Suprapubic skin (tissue), 4 donors: ENCODE measurements at regions not wholly inside any gene's neighbourhood (a gene's known extent, or its start where the extent isn't known, plus 50 kb on each side); places are given as distances from the start of the nearest gene placed in this dataset.

Experiments
- DNase-seq, 2 donors: peaks; one replicate each; pipeline ENCODE4 v3.0.0-alpha.2; 2019; ENCODE audit warnings: low spot score in 2 of 2
- H3K27ac ChIP-seq: fragments of 200-600 bp; sonication (generic); one replicate; pipeline ENCODE4 v1.5.1; 2019
- H3K27me3 ChIP-seq: fragments of 200-600 bp; sonication (generic); one replicate; pipeline ENCODE4 v1.5.1; 2019
- H3K36me3 ChIP-seq: fragments of 200-600 bp; sonication (generic); one replicate; pipeline ENCODE4 v1.5.1; 2019
- H3K4me1 ChIP-seq: fragments of 200-600 bp; sonication (generic); one replicate; pipeline ENCODE4 v1.5.1; 2019
- H3K4me3 ChIP-seq: fragments of 200-600 bp; sonication (generic); one replicate; pipeline ENCODE4 v1.5.1; 2019; ENCODE audit warnings: mild to moderate bottlenecking
- H3K9me3 ChIP-seq: fragments of 200-600 bp; sonication (generic); one replicate; pipeline ENCODE4 v1.5.1; 2019
- CTCF ChIP-seq, 2 donors: fragments of 200-600 bp in 1 of 2; fragments of 450-650 bp in 1 of 2; sonication (generic) in 1 of 2; IDR thresholded peaks; one replicate each; pipeline ENCODE4 v1.5.1; 2016 to 2019; ENCODE audit warnings: antibody characterized with exemption in 2 of 2, mild to moderate bottlenecking in 1 of 2, moderate library complexity in 1 of 2
- EP300 ChIP-seq: sonication (generic); formaldehyde crosslinking; IDR thresholded peaks from one replicate; pipeline ENCODE4 v1.6.1; 2017; ENCODE audit warnings: antibody characterized with exemption
- POLR2A ChIP-seq, 2 donors: fragments of 450-650 bp; IDR thresholded peaks; one replicate each; pipeline ENCODE4 v1.6.1; 2017; ENCODE audit warnings: antibody characterized with exemption in 2 of 2, mild to moderate bottlenecking in 2 of 2, moderate library complexity in 2 of 2
- POLR2AphosphoS5 ChIP-seq, 3 donors: sonication (generic); formaldehyde crosslinking; IDR thresholded peaks; one replicate each; pipeline ENCODE4 v1.6.1; 2017; ENCODE audit warnings: antibody characterized with exemption in 3 of 3
- WGBS: methylation state at CpG from one replicate; pipeline ENCODE4 v1.1.5; 2018; 5-methylcytosine and 5-hydroxymethylcytosine counted together

- H3K4me3 ChIP-seq, result no peak overlapping the region
- no peak for TF ChIP-seq POLR2A (IDR thresholded peaks at IDR 0.05)
- TF ChIP-seq EP300, result no peak
- TF ChIP-seq POLR2AphosphoS5 (IDR thresholded peaks at IDR 0.05), result no peak
- no peak for TF ChIP-seq CTCF (IDR thresholded peaks at IDR 0.05)
- no peaks in the 10 kb centered on the region for H3K27me3 ChIP-seq
- H3K27ac ChIP-seq, result no peak overlapping the region
- H3K4me1 ChIP-seq, result peaks cover 6% of the 10 kb centered on the region
- no peaks in the 10 kb centered on the region for H3K36me3 ChIP-seq
- no peak for DNase-seq
- WGBS, result 85% methylated on average over 6 of the region's 6 CpGs
- no peaks in the 10 kb centered on the region for H3K9me3 ChIP-seq
Measured at GRCh38 chr5:143601357-143601756, 197.9 kb upstream of the NR3C1 start.

- no peak for DNase-seq
- no peaks in the 10 kb centered on the region for H3K9me3 ChIP-seq
- H3K27ac ChIP-seq, result no peak overlapping the region
- H3K36me3 ChIP-seq, result no peaks in the 10 kb centered on the region
- TF ChIP-seq CTCF (IDR thresholded peaks at IDR 0.05) (no peak), POLR2A (IDR thresholded peaks at IDR 0.05) (no peak), EP300 (no peak), POLR2AphosphoS5 (IDR thresholded peaks at IDR 0.05) (no peak)
- 87% methylated on average over 6 of the region's 6 CpGs for WGBS
- H3K4me1 ChIP-seq, result peaks cover 6% of the 10 kb centered on the region
- no peak overlapping the region for H3K4me3 ChIP-seq
- H3K27me3 ChIP-seq, result no peaks in the 10 kb centered on the region
Measured at GRCh38 chr5:143600396-143601075, 197.1 kb upstream of the NR3C1 start.

- whole genome bisulfite sequencing, result 95% methylated on average over 6 of the region's 6 CpGs
- H3K36me3 ChIP-seq, result no peaks in the 10 kb centered on the region
- no peaks in the 10 kb centered on the region for H3K9me3 ChIP-seq
- TF ChIP-seq POLR2AphosphoS5 (IDR thresholded peaks at IDR 0.05) (no peak), EP300 (no peak), POLR2A (IDR thresholded peaks at IDR 0.05) (no peak), CTCF (IDR thresholded peaks at IDR 0.05) (no peak)
- no peak overlapping the region for H3K4me3 ChIP-seq
- no peaks in the 10 kb centered on the region for H3K27me3 ChIP-seq
- no peak for DNase-seq
- peaks cover 6% of the 10 kb centered on the region for H3K4me1 ChIP-seq
- H3K27ac ChIP-seq, result no peak overlapping the region
Measured at GRCh38 chr5:143599474-143599873, 196.0 kb upstream of the NR3C1 start.

GRCh38 chr5:143596824-143597223 is 193.3 kb upstream of the NR3C1 start:
- WGBS, result 97% methylated on average over 3 of the region's 3 CpGs
- TF ChIP-seq EP300 (no peak), POLR2AphosphoS5 (IDR thresholded peaks at IDR 0.05) (no peak), POLR2A (IDR thresholded peaks at IDR 0.05) (no peak), CTCF (IDR thresholded peaks at IDR 0.05) (no peak)
- no peaks in the 10 kb centered on the region for H3K9me3 ChIP-seq
- no peak overlapping the region for H3K4me3 ChIP-seq
- no peaks in the 10 kb centered on the region for H3K27me3 ChIP-seq
- DNase-seq, result no peak
- H3K36me3 ChIP-seq, result no peaks in the 10 kb centered on the region
- H3K4me1 ChIP-seq, result peaks cover 6% of the 10 kb centered on the region
- H3K27ac ChIP-seq, result no peak overlapping the region

GRCh38 chr5:143594902-143595818 is 191.7 kb upstream of the NR3C1 start:
- no peak overlapping the region for H3K4me3 ChIP-seq
- no peaks in the 10 kb centered on the region for H3K4me1 ChIP-seq
- no peak for TF ChIP-seq POLR2A (IDR thresholded peaks at IDR 0.05)
- no peak for TF ChIP-seq EP300
- no peak for TF ChIP-seq POLR2AphosphoS5 (IDR thresholded peaks at IDR 0.05)
- no peak for TF ChIP-seq CTCF (IDR thresholded peaks at IDR 0.05)
- no peaks in the 10 kb centered on the region for H3K36me3 ChIP-seq
- H3K27ac ChIP-seq, result no peak overlapping the region
- WGBS, result 75% methylated on average over 6 of the region's 6 CpGs
- H3K9me3 ChIP-seq, result no peaks in the 10 kb centered on the region
- H3K27me3 ChIP-seq, result no peaks in the 10 kb centered on the region
- no peak for DNase-seq
